ENCODE measurements at regions not wholly inside any gene's neighbourhood (a gene's known extent, or its start where the extent isn't known, plus 50 kb on each side); places are given as distances from the start of the nearest gene placed in this dataset.
A peak's percentile ranks its signal among the peaks of the same experiment; 100 is the strongest.
"Not testable (repeated sequence)": the region's sequence is repeated elsewhere in the genome, so short reads cannot be mapped to it uniquely, and the experiment has no call there.

- no peak for DNase-seq (ENCODE audit: low read depth, low spot score)
These were observed 71.9 kb upstream of the TOP1 start for GRCh38 chr20:40956542-40957264.

DNA sequence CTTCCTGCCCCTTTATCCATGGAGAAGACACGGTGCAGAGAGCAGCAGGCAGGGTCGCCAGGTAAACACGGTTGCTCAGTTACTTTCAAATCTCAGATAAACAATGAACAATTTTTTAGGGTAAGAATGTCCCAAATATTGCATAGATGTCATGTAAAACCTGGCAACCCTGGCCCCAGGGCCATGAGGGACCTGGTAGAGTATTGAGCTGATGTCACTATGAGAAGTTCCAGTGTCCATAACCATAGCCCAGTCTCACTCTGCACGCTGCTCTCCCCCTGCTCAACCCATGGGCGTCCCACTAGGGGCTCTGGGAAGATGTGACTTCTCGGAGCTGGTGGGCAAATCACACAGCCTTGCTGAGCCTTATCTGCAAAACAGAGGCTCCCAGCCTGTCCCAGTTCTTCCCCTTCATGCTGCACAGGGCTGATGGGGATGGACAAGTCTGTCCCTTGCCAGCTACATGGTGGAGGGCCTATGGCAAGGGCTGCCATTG is 71.3 kb upstream of the TOP1 start:
- no peak for DNase-seq (ENCODE audit: low read depth, low spot score)

DNA sequence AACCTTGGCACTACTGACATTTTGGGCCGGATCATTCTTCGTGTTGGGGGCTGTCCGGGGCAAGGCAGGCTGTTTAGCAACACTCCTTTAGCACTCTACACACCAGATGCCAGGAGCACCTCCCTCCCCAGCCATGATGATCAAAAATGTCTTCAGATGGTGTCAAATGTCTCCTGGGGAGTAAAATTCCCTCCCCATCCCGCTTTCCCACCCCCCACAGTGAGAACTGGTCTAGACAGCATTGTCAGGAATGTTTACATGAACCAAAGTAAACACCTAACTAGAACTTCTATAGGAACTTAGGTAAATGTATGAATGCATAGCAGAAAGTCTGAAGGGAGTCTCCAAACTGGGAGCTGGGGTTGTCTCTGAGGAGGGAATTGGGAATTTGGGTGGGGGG is 70.0 kb upstream of the TOP1 start:
- DNase-seq (ENCODE audit: low read depth, low spot score): no peak

GRCh38 chr20:40959325-40960092 is 69.1 kb upstream of the TOP1 start:
- DNase-seq (ENCODE audit: low read depth, low spot score): no peak

GRCh38 chr20:40960101-40960500 is 68.5 kb upstream of the TOP1 start:
- no peak for DNase-seq (ENCODE audit: low read depth, low spot score)

DNA sequence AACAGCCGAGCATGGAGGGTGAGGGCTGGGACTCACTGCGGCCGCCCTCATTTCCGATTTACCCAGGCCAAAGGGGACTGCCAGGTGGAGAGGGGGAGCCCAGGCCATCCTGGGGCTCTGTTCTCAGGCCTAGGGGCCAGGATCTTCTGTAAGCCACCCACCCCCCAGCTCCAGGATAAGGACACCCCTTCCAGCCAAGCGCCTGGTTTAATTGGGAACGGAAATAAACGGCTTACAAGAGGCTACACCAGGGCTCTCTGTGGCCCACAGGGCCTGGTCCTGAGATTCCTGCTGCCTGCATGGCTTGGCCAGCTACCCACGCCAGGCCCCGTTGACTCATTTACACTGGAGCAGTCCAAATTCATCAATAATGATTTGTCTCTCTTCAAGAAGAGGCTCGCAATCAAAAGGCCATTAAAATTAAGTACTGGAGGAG is 68.1 kb upstream of the TOP1 start:
- DNase-seq (ENCODE audit: low read depth, low spot score): no peak

DNA sequence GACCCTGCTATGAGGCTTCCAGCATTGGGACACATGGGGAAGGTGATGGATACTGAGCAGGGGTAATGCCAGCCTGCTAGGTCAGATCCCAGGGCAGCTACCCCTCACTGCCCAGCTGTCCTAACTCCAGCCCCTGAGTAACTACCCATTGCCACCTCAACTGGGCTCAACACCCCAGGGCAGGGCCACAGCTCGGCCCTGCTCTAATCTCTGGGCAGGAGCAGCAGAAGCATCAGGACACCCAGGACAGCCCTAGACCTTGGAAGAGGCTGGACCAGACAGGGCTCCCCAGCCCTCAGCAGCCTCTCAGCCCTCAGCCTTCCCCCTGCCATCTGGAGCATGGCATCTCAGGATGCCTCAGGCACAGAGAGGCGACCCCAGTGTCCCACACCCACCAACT is 67.4 kb upstream of the TOP1 start:
- no peak for DNase-seq (ENCODE audit: low read depth, low spot score)

DNA sequence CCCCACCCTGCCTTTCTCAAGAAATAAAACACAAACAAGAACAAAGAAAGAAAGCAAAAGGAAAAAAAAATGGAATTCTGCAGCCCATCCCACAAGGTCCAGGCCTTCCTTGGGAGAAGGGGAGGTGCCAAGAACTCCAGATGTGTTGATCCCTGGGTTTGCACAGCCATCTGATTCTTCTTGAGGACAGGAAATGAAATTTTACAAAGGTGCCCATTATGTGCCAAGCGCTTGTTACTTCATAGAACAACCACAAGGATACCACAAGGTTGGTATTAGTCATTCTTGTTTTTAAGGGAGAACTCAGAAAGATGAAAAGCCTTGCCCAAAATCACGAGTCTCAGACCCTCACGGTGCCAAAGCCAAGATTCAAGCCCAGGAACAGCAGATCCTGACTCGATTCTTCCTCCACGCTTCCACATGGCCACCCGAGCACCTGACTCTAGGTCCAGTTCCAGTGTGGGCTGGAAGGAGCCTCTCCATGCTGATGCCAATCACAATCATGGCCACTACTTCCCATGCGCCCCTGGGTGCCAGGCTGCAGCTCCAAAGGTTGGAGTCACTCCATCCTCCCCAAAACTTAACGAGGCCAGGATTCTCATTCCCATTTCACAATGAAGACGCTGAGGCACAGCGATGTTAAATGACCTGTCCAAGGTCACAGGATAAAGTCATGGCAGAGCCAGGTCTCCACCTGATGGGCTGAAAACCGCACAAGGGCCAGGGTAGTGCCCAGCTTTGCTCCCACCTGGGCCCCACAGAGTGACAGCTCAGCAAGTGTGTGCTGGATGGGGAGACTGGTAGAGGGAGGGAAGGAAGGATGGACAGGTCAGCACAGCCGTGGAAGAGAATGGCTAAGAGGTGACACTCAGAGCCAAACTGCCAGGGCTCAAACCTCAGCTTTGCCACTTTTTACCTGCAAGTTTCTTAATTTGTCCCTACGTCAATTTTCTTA is 66.7 kb upstream of the TOP1 start:
- DNase-seq (ENCODE audit: low read depth, low spot score): no peak

- peak; percentile 15 for DNase-seq (ENCODE audit: low read depth, low spot score)
These were observed 65.7 kb upstream of the TOP1 start for GRCh38 chr20:40962733-40963504.

DNA sequence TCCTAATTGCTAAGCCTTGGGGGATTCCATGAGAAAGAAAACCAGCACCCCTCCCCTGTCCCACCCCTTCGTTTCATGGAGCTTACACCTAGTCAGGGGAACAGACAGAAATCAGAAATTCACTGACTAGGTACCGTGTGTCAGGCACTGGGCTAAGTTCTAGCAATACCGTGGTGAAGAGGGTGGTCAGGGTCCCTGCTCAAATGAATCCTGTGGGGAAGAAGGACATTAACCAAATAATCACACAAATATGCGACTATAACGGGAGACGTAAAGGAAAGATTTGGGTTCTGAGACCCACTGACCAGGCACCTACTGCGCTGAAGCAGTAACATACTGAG is 65.1 kb upstream of the TOP1 start:
- no peak for DNase-seq (ENCODE audit: low read depth, low spot score)

DNA sequence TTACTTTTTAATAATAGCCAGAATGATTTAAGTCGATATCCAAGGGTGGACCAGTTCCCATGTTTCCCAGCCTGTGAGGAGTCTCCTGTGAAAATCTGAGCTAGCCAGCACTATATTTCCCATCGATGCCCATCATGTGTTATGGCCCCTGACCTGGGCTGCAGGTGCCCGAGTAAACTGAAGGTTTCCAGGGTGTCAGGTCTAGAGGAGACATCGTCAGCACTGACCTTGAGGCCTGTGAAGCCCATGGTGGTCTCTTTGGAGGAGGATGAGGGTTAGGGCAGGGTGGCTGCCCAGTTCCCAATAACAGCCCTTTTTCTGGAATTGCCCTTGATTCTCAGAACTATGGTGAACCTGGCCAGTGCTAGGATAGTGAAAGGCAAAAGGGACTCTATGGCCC is 63.0 kb upstream of the TOP1 start:
- DNase-seq (ENCODE audit: low read depth, low spot score): no peak

DNA sequence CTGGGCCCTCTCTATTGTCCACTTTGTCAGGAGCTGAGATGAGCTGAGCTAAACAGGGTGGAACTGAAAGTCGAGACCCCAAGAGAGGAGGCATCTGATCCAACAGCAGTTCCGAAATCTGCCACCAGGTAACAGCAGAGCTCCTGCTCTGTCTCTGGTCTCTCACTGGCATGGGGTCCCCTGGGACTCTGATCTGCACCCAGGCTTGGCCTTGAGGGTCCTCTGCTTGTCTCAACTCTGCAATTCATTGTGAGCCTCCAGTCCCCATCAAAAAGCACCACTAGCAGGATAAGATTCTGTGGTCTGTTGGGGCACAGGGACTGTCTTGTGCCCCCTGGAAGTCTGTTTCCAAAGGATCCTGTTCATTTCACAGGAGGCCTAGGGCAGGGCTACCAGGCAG is 62.5 kb upstream of the TOP1 start:
- no peak for DNase-seq (ENCODE audit: low read depth, low spot score)

DNA sequence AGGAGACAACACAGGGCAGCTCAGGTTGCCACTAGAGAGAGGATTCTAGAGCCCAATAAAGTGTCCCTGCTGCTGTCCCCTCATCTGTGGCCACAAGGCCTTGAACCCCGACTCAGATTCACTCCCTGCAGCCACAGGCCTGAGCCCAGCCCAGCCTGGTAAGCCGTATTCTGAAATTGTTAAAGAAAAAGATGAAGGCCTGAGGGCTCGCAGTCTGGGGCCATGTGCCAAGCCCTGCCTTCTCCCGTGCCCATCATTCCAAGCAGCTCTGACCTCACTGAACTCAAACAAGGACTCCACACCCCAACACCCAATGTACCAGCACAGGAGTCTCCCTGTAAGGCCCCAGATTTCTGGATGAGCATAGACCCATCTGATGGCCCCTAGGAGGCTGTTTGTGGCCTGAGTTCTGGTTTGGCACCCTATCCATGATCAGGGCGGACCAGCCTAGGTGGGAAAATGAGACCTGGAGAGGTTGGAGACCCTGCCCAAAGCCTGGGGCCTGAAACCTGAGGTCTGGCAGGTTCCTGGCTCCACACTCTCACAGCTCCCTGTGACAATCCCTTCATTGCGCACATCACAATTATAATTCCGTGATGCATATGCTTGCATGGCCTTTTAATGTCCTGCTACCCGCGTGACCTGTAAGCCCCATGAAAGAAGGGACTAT is 62.0 kb upstream of the TOP1 start:
- DNase-seq (ENCODE audit: low read depth, low spot score): no peak

DNA sequence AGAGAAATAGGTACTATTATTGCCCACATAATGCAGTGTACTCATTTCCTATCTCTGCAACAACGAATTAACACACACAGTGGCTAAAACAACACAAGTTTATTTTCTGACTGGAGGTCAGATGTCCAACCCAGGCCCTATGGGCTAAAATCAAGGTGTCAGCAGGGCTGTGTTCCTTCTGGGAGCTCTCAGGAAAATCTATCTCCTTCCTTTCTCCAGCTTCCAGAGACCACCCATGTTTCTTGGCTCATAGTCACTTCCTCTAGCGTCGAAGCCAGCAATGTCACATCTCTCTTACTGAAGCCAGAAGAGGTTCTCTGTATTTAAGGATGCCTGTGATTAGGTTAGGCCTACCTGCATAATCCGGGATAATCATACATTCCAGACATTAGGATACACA is 60.9 kb upstream of the TOP1 start:
- no peak for DNase-seq (ENCODE audit: low read depth, low spot score)

GRCh38 chr20:40968816-40969562 is 59.6 kb upstream of the TOP1 start:
- DNase-seq (ENCODE audit: low read depth, low spot score): not testable (repeated sequence)

- no peak for DNase-seq (ENCODE audit: low read depth, low spot score)
These were observed 58.4 kb upstream of the TOP1 start for GRCh38 chr20:40970218-40970617.

DNA sequence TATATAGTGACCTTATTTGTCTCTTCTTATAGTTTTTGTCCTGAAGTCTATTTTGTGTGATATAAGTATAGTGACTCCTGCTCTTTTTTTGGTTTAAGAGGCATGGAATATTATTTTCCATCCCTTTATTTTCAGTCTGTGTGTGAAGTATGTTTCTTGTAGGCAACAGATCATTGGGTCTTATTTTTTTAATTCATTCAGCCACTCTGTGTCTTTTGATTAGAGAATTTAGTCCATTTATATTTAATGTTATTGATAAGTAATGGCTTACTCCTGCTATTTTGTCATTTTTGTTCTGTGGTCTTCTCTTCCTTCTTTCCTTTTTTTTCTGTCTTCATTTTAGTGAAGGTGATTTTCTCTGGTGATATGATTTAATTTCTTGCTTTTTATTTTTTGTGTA is 51.4 kb upstream of the TOP1 start:
- no peak for DNase-seq (ENCODE audit: low read depth, low spot score)

GRCh38 chr20:40978761-40979160 is 49.9 kb upstream of the TOP1 start:
- DNase-seq (ENCODE audit: low read depth, low spot score): no peak
